Parathyroid adenoma (tissue), 2 donors: ENCODE measurements at regions not wholly inside any gene's neighbourhood (a gene's known extent, or its start where the extent isn't known, plus 50 kb on each side); places are given as distances from the start of the nearest gene placed in this dataset.

Experiments
- H2AFZ ChIP-seq: fragments of 300-600 bp; sonication (generic); one replicate; pipeline ENCODE4 v1.7.0; 2017; ENCODE audit warnings: antibody characterized with exemption, mild to moderate bottlenecking
- H3K27ac ChIP-seq: fragments of 300-600 bp; sonication (generic); one replicate; pipeline ENCODE4 v1.7.0; 2017
- H3K27me3 ChIP-seq: fragments of 300-600 bp; sonication (generic); one replicate; pipeline ENCODE4 v1.7.0; 2017; ENCODE audit warnings: low read length; ENCODE audit not compliant: control insufficient read depth, insufficient read depth
- H3K36me3 ChIP-seq: fragments of 300-600 bp; sonication (generic); one replicate; pipeline ENCODE4 v1.7.0; 2017; ENCODE audit warnings: low read length; ENCODE audit not compliant: control insufficient read depth, insufficient read depth
- H3K4me1 ChIP-seq: fragments of 300-600 bp; sonication (generic); one replicate; pipeline ENCODE4 v1.7.0; 2017; ENCODE audit warnings: control low read depth
- H3K4me2 ChIP-seq: fragments of 300-600 bp; sonication (generic); one replicate; pipeline ENCODE4 v1.7.0; 2017; ENCODE audit warnings: low read length
- H3K4me3 ChIP-seq: fragments of 300-600 bp; sonication (generic); one replicate; pipeline ENCODE4 v1.7.0; 2017; ENCODE audit warnings: low read depth, low read length
- H3K79me2 ChIP-seq: fragments of 300-600 bp; sonication (generic); one replicate; pipeline ENCODE4 v1.7.0; 2017; ENCODE audit warnings: control low read depth
- H3K9ac ChIP-seq: fragments of 300-600 bp; sonication (generic); one replicate; pipeline ENCODE4 v1.7.0; 2017; ENCODE audit warnings: mild to moderate bottlenecking
- H3K9me3 ChIP-seq: fragments of 300-600 bp; sonication (generic); one replicate; pipeline ENCODE4 v1.7.0; 2017; ENCODE audit warnings: low read length; ENCODE audit not compliant: control insufficient read depth
- CTCF ChIP-seq: fragments of 300-600 bp; sonication (generic); IDR thresholded peaks from one replicate; pipeline ENCODE4 v1.7.0; 2017; ENCODE audit warnings: antibody characterized with exemption, mild to moderate bottlenecking
- donor health status: primary hyperparathyroidism.

DNA sequence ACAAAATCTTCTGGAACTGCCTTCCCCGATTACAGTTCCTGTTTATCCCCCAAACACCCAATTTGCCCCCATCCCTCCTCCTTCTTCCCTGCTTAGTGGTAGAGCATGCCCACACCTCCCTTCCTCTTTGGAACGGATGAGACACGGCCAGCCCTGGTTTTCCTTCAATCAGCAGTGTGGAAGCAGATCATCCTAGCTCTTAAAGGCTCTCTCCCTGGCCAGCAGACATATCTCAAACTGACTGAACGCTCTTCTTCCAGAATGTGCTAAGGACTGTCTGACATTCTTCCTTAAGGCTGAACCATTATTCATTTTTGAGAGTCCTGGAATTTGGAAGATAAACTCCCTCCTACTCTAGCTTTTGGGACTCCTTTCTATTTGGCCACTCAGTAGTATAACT is 161.1 kb downstream of the TRIML1 start:
- Histone ChIP-seq H3K4me1 (no peaks in the 10 kb centered on the region), H3K79me2 (no peaks in the 10 kb centered on the region), H3K4me3 (no peak overlapping the region), H3K9ac (no peak overlapping the region), H2AFZ (no peak overlapping the region), H3K27me3 (no peaks in the 10 kb centered on the region), H3K27ac (no peak overlapping the region), H3K9me3 (no peaks in the 10 kb centered on the region), H3K4me2 (no peak overlapping the region), H3K36me3 (no peaks in the 10 kb centered on the region)
- no peak for TF ChIP-seq CTCF

- Histone ChIP-seq H3K4me1 (no peaks in the 10 kb centered on the region), H3K36me3 (no peaks in the 10 kb centered on the region), H3K9ac (no peak overlapping the region), H3K27ac (no peak overlapping the region), H3K9me3 (no peaks in the 10 kb centered on the region), H3K79me2 (no peaks in the 10 kb centered on the region), H2AFZ (no peak overlapping the region), H3K4me2 (no peak overlapping the region), H3K4me3 (no peak overlapping the region), H3K27me3 (no peaks in the 10 kb centered on the region)
- TF ChIP-seq CTCF, result no peak
Measured at GRCh38 chr4:188305690-188306089, 166.4 kb downstream of the TRIML1 start.

GRCh38 chr4:188307591-188307990 is 168.3 kb downstream of the TRIML1 start:
- no peak for TF ChIP-seq CTCF
- Histone ChIP-seq H2AFZ (no peak overlapping the region), H3K4me2 (no peak overlapping the region), H3K9me3 (no peaks in the 10 kb centered on the region), H3K9ac (no peak overlapping the region), H3K27ac (no peak overlapping the region), H3K4me1 (no peaks in the 10 kb centered on the region), H3K27me3 (no peaks in the 10 kb centered on the region), H3K4me3 (no peak overlapping the region), H3K79me2 (no peaks in the 10 kb centered on the region), H3K36me3 (no peaks in the 10 kb centered on the region)

DNA sequence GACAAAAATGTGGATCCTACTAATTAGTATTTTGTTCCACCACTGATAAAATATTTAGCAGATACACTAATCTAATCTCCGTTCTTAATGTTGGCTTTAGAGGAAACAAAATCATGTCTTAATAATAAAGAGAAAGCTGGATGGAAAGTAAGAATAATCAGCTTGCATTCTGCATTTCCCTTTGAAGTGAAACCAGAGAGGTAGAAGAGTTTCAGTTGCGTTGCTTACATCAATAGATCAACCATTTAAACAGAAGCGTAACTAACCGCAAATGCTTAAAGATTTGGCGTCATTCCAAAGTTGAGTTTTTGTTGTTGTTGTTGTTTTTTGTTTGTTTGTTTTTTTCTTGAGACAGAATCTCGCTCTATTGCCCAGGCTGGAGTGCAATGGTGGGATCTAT is 168.9 kb downstream of the TRIML1 start:
- Histone ChIP-seq H3K9me3 (no peaks in the 10 kb centered on the region), H3K27ac (no peak overlapping the region), H3K9ac (no peak overlapping the region), H3K79me2 (no peaks in the 10 kb centered on the region), H3K4me3 (no peak overlapping the region), H2AFZ (no peak overlapping the region), H3K27me3 (no peaks in the 10 kb centered on the region), H3K4me1 (no peaks in the 10 kb centered on the region), H3K4me2 (no peak overlapping the region), H3K36me3 (no peaks in the 10 kb centered on the region)
- TF ChIP-seq CTCF, result no peak

GRCh38 chr4:188316391-188316790 is 177.2 kb downstream of the TRIML1 start:
- H3K36me3 ChIP-seq, result no peaks in the 10 kb centered on the region
- TF ChIP-seq CTCF, result no peak

More at GRCh38 chr4:188316391-188316790, 177.2 kb downstream of the TRIML1 start:
- Histone ChIP-seq H3K27ac (no peak overlapping the region), H3K9ac (no peak overlapping the region), H3K27me3 (no peaks in the 10 kb centered on the region), H3K4me3 (no peak overlapping the region), H3K4me1 (no peaks in the 10 kb centered on the region), H3K4me2 (no peak overlapping the region), H3K9me3 (no peaks in the 10 kb centered on the region), H3K79me2 (no peaks in the 10 kb centered on the region), H2AFZ (no peak overlapping the region)
